HepG2 (cell line): ENCODE measurements at regions not wholly inside any gene's neighbourhood (a gene's known extent, or its start where the extent isn't known, plus 50 kb on each side); places are given as distances from the start of the nearest gene placed in this dataset.

Source experiments
- E2F1 ChIP-seq: sonication (generic); formaldehyde crosslinking; IDR thresholded peaks from 2 replicates; pipeline ENCODE4 v1.5.0; 2020; ENCODE audit warnings: missing genetic modification reagents
- HNRNPH1 ChIP-seq: fragments of 200-400 bp; formaldehyde crosslinking; optimal IDR thresholded peaks from 2 replicates; pipeline ENCODE3; 2017; ENCODE audit warnings: mild to moderate bottlenecking, low read depth, low read length
- KLF9 ChIP-seq: IDR thresholded peaks from 2 replicates; pipeline ENCODE4 v1.6.1; 2016; ENCODE audit warnings: low read depth
- PAX8 ChIP-seq: sonication (generic); formaldehyde crosslinking; IDR thresholded peaks from 2 replicates; pipeline ENCODE4 v1.8.0; 2022; ENCODE audit warnings: mild to moderate bottlenecking, missing genetic modification reagents, borderline replicate concordance
- POLR2AphosphoS5 ChIP-seq: IDR thresholded peaks from 2 replicates; pipeline ENCODE4 v1.6.1; 2012; ENCODE audit warnings: low read depth, low read length
- U2AF1 ChIP-seq: fragments of 200-400 bp; formaldehyde crosslinking; optimal IDR thresholded peaks from 2 replicates; pipeline ENCODE3; 2017; ENCODE audit warnings: mild to moderate bottlenecking, low read depth, low read length
- TF ChIP-seq, protein P1 (sequence below): sonication (generic); formaldehyde crosslinking; IDR thresholded peaks from 2 replicates; pipeline ENCODE4 v1.8.0; 2022; ENCODE audit warnings: mild to moderate bottlenecking, missing genetic modification reagents, borderline replicate concordance
- TF ChIP-seq, protein P2 (sequence below): sonication (generic); formaldehyde crosslinking; IDR thresholded peaks from 2 replicates; pipeline ENCODE4 v1.4.0; 2020; ENCODE audit warnings: missing genetic modification reagents, mild to moderate bottlenecking, borderline replicate concordance
- TF ChIP-seq, protein P3 (sequence below): sonication (generic); formaldehyde crosslinking; IDR thresholded peaks from 2 replicates; pipeline ENCODE4 v1.8.1; 2023; ENCODE audit warnings: mild to moderate bottlenecking, missing genetic modification reagents, borderline replicate concordance

DNA sequence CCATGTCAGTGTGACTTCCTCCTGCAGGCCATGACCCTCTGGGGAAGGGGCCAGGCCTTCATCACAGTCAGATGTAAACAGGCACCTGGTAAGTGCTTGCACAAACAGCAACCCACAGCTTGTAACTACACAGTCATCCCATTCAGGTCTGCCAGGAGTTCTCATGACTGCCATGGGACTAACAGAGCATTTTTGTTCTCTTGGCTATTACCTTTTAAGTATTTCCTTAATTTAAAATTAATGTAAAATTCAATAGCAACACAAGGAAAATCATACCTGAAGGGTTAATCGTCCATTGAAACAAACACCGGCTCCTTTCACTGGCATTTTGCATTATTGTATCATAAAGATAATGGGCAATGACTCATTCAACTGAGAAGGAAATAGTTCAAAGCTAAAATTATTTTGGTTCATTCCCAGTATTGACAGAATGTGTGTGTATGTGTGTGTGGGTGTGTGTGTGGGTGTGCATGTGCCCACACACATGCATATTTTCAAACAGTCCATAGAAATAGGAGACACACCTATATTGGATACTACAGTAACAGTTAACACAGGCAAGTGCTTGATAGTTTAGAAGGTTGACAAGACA, 307.9 kb downstream of the WDR11 start:
- TF ChIP-seq U2AF1 (no peak), PAX8 (CRISPR knock-in tag) (no peak), KLF9 (CRISPR knock-in tag) (no peak), POLR2AphosphoS5 (no peak), E2F1 (no peak), HNRNPH1 (no peak)
- TF ChIP-seq, protein P1, sequence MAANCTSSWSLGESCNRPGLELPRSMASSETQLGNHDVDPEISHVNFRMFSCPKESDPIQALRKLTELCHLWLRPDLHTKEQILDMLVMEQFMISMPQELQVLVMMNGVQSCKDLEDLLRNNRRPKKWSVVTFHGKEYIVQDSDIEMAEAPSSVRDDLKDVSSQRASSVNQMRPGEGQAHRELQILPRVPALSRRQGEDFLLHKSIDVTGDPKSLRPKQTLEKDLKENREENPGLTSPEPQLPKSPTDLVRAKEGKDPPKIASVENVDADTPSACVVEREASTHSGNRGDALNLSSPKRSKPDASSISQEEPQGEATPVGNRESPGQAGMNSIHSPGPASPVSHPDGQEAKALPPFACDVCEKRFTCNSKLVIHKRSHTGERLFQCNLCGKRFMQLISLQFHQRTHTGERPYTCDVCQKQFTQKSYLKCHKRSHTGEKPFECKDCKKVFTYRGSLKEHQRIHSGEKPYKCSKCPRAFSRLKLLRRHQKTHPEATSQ, result no peak
- TF ChIP-seq, protein P2, sequence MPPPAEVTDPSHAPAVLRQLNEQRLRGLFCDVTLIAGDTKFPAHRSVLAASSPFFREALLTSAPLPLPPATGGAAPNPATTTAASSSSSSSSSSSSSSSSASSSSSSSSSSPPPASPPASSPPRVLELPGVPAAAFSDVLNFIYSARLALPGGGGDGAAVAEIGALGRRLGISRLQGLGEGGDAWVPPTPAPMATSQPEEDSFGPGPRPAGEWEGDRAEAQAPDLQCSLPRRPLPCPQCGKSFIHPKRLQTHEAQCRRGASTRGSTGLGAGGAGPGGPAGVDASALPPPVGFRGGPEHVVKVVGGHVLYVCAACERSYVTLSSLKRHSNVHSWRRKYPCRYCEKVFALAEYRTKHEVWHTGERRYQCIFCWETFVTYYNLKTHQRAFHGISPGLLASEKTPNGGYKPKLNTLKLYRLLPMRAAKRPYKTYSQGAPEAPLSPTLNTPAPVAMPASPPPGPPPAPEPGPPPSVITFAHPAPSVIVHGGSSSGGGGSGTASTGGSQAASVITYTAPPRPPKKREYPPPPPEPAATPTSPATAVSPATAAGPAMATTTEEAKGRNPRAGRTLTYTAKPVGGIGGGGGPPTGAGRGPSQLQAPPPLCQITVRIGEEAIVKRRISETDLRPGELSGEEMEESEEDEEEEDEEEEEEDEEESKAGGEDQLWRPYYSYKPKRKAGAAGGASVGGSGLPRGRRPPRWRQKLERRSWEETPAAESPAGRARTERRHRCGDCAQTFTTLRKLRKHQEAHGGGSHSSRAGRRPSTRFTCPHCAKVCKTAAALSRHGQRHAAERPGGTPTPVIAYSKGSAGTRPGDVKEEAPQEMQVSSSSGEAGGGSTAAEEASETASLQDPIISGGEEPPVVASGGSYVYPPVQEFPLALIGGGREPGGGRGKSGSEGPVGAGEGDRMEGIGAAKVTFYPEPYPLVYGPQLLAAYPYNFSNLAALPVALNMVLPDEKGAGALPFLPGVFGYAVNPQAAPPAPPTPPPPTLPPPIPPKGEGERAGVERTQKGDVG (CRISPR knock-in tag), result no peak
- TF ChIP-seq, protein P3, sequence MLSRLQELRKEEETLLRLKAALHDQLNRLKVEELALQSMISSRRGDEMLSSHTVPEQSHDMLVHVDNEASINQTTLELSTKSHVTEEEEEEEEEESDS (CRISPR knock-in tag), result no peak
